ENCODE measurements at regions not wholly inside any gene's neighbourhood (a gene's known extent, or its start where the extent isn't known, plus 50 kb on each side); places are given as distances from the start of the nearest gene placed in this dataset.

- DNase-seq = no peak
Measured at GRCh38 chr5:30698217-30698616, 495.3 kb upstream of the CDH6 start.

- DNase-seq = no peak
Measured at GRCh38 chr5:30693326-30693725, 500.2 kb upstream of the CDH6 start.

DNA sequence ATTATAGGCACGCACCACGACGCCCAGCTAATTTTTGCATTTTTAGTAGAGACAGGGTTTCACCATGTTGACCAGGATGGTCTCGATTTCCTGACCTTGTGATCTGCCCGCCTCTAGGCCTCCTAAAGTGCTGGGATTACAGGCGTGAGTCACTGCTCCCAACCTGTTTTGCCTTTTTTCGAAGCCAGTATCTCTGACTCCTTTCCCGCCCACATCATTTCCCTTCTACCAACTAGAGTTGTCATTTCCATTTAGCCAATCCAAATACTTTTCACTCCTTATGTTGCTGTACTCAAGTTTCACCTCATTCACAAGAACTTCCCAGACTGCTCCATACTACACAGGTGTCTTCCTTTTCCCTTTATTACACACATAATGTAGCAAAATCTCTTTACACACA is 502.6 kb upstream of the CDH6 start:
- DNase-seq = no peak

DNA sequence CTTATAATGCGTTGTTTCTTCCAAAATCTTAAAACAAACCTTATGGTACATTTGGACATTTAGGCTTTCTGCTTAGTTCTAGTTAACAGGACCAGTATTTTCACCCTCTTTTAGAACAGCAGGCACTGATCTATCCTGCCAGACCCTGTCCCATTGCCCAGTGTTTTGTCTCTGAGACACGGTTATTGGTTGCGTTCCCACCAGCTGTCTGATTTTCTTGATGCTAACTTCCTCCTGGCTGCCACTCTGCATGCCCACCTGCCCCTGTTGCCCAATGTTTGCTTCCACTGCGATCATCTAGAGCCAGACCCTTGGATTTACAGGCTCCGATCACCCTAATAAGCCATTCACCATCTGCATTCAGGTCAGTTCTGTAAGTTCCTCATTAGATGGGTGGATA is 506.0 kb upstream of the CDH6 start:
- DNase-seq = no peak

- no peak for DNase-seq
Measured at GRCh38 chr5:30686530-30686929, 507.0 kb upstream of the CDH6 start.

DNA sequence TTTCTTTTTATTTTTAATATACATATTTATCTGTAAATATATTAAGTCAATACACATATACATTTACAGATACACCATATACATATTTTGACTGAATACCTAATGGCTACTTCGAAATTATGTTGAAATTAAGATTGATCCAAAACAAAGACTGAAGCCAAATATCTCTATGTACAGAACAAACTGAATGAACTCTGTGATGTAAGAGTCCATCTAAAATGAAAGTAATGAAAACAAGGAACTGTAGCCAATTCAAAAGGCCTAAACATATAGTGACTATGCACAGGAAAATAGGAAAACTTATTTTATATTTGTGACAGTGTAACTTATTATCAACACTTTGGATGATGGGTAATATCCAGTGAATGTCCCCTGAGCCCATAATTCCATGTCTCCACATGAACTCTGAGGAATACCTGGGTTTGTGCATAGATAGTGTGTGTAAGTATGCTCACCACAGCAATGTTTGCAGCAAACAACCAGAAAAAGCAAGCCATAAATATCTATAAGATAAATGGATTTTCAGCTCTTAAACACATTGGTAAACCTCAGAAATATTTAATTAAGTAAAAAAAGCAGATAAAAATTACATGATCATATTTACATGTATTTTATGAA is 517.2 kb upstream of the CDH6 start:
- no peak for DNase-seq

- DNase-seq = no peak
Measured at GRCh38 chr5:30667293-30667692, 526.2 kb upstream of the CDH6 start.

DNA sequence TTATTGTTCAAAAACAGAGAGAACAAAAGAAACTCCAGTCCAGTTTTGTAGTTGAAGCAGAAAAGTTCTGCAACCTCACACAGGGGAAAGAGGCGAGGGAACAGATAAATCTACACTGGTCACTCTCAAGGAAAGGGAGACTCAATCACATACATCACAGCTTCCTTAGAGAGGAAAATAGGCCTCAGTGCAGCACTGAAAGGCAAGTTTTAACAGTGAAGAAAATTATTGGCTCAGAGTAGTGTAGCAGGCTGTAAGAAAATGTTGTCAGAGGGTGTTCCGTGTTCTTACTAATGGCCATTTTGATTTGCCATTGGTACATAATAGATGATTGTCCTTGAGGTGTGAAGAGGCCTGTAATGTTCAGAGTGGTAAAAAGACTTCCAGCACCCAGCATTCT is 530.0 kb upstream of the CDH6 start:
- DNase-seq = no peak

GRCh38 chr5:30662373-30662772 is 531.1 kb upstream of the CDH6 start:
- no peak for DNase-seq

DNA sequence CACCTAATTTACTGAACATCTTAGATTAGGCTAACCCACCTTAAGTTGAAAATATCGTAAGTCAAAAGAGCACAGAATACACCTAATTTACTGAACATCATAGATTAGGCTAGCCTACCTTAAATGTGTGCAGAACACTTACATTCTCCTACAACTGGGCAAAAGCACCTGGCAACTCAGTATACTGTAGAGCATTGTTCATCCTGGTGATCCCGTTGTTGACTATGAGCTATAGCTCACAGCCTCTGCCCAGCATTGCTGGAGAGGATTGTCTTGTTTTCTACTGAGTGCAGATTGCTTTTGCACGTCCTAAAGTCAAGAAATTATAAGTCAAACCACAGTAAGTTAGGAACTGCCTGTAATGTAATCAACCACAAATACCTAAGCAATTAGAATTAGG is 531.8 kb upstream of the CDH6 start:
- DNase-seq = no peak

GRCh38 chr5:30659417-30659816 is 534.1 kb upstream of the CDH6 start:
- no peak for DNase-seq

GRCh38 chr5:30650311-30650710 is 543.2 kb upstream of the CDH6 start:
- DNase-seq = no peak

GRCh38 chr5:30638899-30639298 is 554.6 kb upstream of the CDH6 start:
- no peak for DNase-seq

DNA sequence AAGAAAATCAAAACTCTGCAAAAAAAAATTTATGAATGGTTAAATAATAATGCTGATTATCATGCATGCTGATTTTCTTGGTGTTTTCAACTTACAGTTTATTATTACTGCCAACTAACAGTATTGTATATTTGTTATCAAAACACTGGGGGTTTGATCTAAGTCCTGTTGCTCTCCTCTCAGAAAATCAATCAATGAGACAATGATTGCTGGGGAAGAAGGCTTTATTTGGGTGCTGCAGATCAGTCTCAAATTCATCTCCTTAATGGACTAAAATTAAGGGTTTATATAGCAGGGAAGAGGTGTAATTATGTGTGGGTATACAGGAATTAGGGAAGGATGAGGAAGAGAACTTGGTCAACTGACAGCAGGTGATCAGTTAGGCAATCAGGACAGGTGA is 565.5 kb upstream of the CDH6 start:
- DNase-seq = no peak

DNA sequence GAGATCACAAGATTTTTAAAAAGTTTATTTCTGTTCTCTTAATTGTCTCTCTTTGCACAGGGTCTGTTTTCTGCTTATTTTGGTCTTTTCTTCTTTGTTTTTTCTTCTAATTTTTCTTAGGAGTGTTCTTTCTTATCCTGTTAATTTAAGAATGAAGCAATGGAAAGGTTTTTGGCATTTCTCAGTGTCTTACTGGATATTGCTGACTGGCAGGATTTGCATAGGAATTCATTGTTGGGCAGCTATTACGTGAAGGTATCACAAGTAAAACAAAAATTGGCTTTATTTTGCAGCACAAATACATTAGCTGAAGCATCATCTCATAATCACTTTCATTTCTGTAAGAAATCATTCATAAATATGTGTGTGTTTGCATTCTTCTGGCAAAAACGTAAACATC is 566.9 kb upstream of the CDH6 start:
- no peak for DNase-seq

DNA sequence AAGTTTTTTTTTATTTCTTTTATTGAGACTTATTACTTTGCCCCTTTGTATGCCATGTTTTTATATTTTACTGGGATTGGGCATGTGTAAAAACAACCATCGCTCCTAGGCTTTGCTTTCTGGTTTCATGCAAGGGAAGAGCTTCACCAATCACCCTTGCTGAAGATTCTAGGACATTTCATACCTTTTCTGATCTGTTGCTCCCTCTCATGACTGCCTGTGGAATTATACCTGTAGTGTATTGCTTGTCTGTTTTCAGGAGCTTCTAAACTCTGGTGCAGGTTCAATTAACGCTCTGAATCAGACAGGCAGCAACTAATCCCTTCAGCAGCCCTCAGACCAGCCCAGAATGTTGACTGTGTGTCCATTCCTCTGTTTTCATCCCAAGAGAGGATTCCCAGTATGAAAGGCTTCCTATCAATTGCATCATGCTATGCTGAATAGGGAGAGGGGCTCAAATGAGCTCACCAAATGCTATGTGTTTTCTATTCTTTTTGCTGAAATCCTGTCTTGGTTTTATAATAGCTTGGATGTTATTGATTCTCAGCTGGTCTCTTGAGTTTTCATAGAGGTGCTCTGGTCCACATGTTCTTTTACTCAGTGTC is 572.9 kb upstream of the CDH6 start:
- no peak for DNase-seq

DNA sequence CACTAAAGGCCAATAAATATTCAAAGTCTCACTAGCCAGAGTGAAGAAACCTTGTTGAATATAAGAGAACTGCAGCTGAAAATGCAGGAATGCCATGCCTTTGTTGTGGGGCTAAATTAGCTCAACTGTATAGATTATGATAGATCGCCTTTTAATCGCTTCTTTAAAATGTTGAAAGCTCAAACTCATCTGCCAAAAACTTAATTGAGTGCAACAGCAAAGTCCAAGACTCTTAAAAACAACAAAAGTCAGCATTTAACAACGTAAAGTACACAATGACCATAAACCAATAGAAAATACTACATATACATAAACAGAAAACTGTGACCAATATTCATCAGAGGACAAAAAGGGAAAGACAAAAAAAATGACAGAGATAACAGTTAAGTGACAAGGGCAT is 585.0 kb upstream of the CDH6 start:
- DNase-seq = no peak

DNA sequence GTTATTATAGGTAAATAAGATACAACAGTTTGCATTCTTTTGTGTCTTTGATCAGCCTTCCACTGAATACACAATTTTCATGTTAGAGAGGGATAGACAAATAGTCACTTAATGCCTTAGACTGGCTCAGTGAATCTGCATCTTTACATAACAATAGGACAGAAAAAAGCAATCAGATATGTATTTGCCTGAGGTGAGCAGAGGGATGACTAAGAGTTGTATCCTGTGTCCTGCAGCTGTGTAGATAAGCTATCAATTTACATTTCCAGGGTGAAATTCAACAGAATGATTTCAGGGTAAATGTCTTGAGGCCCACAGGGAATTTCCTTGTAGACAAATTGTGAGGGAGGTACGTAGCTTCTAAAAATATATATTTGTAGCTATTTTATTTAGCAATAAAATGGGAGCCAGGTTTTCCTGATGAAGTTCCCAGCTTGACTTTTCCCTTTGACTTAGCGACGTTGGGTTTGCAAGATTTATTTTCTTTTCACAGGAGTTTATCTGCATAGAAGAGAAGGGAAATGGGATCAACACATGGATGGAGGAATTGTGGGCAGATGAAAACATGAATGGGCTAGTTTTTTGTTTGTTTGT is 586.1 kb upstream of the CDH6 start:
- no peak for DNase-seq

DNA sequence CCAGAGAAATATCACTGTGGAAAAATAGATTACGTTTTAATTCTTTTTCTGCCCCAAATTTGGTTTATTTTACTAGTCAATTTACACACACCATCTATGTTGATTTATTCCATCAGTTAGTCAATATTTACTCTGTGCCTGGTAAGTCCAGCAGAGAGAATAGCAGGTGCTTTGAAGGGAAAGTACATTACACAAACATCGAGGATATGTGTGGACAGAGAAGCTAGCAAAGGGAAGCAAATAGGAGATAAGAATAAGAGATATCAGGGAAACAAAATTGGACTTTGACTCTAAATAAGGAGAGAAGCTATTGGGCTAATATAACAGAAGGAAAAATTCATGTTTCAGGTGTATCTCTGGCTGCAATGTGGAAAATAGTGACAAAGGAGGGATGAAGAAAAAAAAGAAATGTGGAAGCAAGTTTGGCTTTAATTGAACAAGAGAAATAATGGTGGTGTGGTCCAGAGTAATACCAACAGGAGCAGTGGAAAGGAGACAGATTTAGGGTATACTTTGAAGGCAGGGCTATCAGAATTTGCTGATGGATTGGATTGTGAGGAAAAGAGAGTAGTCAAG is 587.7 kb upstream of the CDH6 start:
- no peak for DNase-seq

DNA sequence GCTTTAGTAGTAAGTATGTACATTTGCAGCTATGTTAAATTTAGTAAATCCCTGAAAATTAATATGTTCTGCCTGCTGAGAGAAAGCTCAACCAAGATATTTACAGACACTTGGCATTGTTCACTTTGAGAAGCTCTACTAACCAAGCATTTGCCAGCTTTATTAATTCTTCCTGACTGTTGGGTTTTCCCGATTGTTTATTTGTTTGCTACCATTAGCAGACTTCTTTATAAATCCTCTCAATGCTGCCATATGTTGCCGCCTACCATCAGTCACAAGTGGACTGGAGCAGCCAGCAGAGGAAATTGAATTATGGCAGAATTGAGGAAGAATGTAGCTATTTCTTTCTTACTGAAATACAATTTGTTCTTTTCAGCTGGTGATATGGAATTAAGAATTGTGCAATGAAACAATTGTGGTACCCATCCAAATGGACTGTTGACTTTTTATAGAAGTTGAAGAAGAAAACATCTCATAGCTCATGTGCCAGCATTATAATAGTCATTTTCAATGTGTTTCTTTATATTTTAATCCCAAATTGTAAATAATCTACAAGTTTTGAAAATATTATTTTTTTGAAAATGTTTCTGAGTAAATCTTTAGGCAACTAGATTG is 588.7 kb upstream of the CDH6 start:
- DNase-seq = no peak

- DNase-seq = no peak
Measured at GRCh38 chr5:30600892-30601291, 592.6 kb upstream of the CDH6 start.

DNA sequence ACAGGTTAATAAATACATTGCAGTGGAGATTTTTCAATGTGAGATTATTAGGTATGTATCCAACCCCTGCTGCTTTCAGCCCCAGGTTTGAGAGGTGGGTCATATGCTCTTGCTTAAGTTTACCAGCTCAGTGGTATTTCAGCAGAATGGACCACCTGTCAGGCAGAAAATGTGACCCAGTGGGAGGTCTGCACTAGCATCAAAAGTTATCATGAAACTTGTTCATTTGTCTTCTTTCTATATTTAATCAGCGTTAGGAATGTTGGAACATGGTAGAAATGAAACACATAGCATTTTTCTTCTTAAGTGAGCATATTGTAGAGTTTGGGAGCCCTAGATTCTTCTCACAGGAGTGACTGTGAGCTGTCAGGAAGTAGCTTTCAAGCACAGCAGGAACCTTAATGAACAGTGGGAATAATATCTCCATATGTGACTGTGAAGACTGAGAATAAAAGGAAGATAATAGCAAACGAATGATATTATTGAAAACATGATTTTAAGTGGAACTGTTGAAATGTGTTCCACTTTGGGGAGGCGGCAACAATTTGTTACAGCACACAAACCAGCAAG is 596.9 kb upstream of the CDH6 start:
- no peak for DNase-seq

GRCh38 chr5:30594331-30594730 is 599.2 kb upstream of the CDH6 start:
- no peak for DNase-seq

- no peak for DNase-seq
Measured at GRCh38 chr5:30592833-30593232, 600.7 kb upstream of the CDH6 start.
